K562 (cell line): ENCODE measurements at regions not wholly inside any gene's neighbourhood (a gene's known extent, or its start where the extent isn't known, plus 50 kb on each side); places are given as distances from the start of the nearest gene placed in this dataset.
A peak's percentile ranks its signal among the peaks of the same experiment; 100 is the strongest.

Experiments used
- ATAC-seq: fragments of 200-7000 bp; cut with Tn5 transposase; 3 replicates; pipeline ENCODE4 v1.9.1; 2020; ENCODE audit warnings: moderate library complexity
- BruUV-seq: library from RNA; stranded (reverse); fragments of 400-500 nt; replicated peaks from 2 replicates; lab custom pipeline; 2021; lab: Mats Ljungman, UMichigan
- CTCF ChIA-PET: fragments of 300-600 bp; formaldehyde crosslinking; extraction: SDS; loops from one replicate; lab custom pipeline; 2021; ENCODE audit warnings: low intra/inter-chr PET ratio; lab: Yijun Ruan, JAX
- POLR2A ChIA-PET: fragments of 300-600, 350-650 bp; sonication (Branson Sonifier 250); formaldehyde crosslinking; extraction: SDS; loops from one replicate; lab custom pipeline; 2021; ENCODE audit warnings: antibody characterized with exemption, inconsistent platforms; lab: Yijun Ruan, JAX
- DNase-seq, 4 experiments: peaks; one replicate each; pipeline versions ENCODE4 v3.0.0 to v3.0.0-alpha.2; 2011 to 2018; ENCODE audit warnings: low spot score in 3 of 4, mixed read lengths in 3 of 4; ENCODE audit errors: extremely low read depth in 1 of 4
- FAIRE-seq: peaks from 2 replicates; lab custom pipeline; 2011; peaks lifted over from hg19 to GRCh38; lab: Jason Lieb, UNC
- H2AFZ ChIP-seq: 2 replicates; pipeline ENCODE4 v1.6.0; 2011; ENCODE audit warnings: low read depth, low read length, control low read depth, inconsistent platforms
- H3K27ac ChIP-seq: fragments of 200-600 bp; 3 replicates; pipeline ENCODE4 v1.8.0; 2011; ENCODE audit warnings: low read depth, mild to moderate bottlenecking, control low read depth, inconsistent platforms, low read length, moderate library complexity, mixed read lengths; ENCODE audit errors: extremely low read depth
- H3K27me3 ChIP-seq, 2 experiments: fragments of 300-600 bp in 1 of 2; 2 replicates in 1 of 2; 3 replicates in 1 of 2; pipeline versions ENCODE4 v1.6.0 to v1.8.0; 2011; ENCODE audit warnings: inconsistent platforms in 2 of 2, low read length in 2 of 2, mild to moderate bottlenecking in 1 of 2, mixed read lengths in 1 of 2, moderate library complexity in 1 of 2; ENCODE audit not compliant: control insufficient read depth in 2 of 2, insufficient read depth in 2 of 2
- H3K36me3 ChIP-seq: fragments of 300-600 bp; 3 replicates; pipeline ENCODE4 v1.8.0; 2011; ENCODE audit warnings: mild to moderate bottlenecking, low read length, inconsistent platforms; ENCODE audit not compliant: control insufficient read depth, insufficient read depth
- H3K4me1 ChIP-seq, 2 experiments: fragments of 200-600 bp in 1 of 2; replicated peaks in 1 of 2; 2 replicates in 1 of 2; 3 replicates in 1 of 2; pipeline versions ENCODE4 v1.5.1 to v1.8.0; 2011; ENCODE audit warnings: inconsistent platforms in 2 of 2, low read length in 2 of 2, mild to moderate bottlenecking in 1 of 2, mixed read lengths in 1 of 2, moderate library complexity in 1 of 2; ENCODE audit not compliant: control insufficient read depth in 2 of 2, insufficient read depth in 2 of 2
- H3K4me2 ChIP-seq: 2 replicates; pipeline ENCODE4 v1.6.1; 2011; ENCODE audit warnings: low read length, control low read depth, inconsistent platforms, mixed read lengths; ENCODE audit not compliant: insufficient read depth
- H3K4me3 ChIP-seq: fragments of 200-600 bp; sonication (generic), shearing (Covaris generic); 2 replicates; pipeline ENCODE4 v1.5.1; 2016; ENCODE audit warnings: control low read depth, inconsistent platforms
- H3K79me2 ChIP-seq: fragments of 200-600 bp; 3 replicates; pipeline ENCODE4 v1.8.0; 2011; ENCODE audit warnings: low read length, inconsistent platforms; ENCODE audit not compliant: control insufficient read depth, insufficient read depth
- H3K9ac ChIP-seq, 2 experiments: 2 replicates each; pipeline versions ENCODE4 v1.6.0 to v1.6.1; 2011; ENCODE audit warnings: low read depth in 2 of 2, low read length in 2 of 2, control low read depth in 1 of 2, inconsistent platforms in 1 of 2, mild to moderate bottlenecking in 1 of 2, mixed read lengths in 1 of 2; ENCODE audit not compliant: insufficient read depth in 1 of 2
- H3K9me1 ChIP-seq: one replicate; pipeline ENCODE4 v1.6.0; 2011; ENCODE audit warnings: inconsistent platforms, mild to moderate bottlenecking, low read length, moderate library complexity; ENCODE audit not compliant: control insufficient read depth, insufficient read depth
- H3K9me3 ChIP-seq: replicated peaks from 2 replicates; pipeline ENCODE4 v1.5.1; 2011; ENCODE audit warnings: low read depth, low read length, inconsistent platforms; ENCODE audit not compliant: control insufficient read depth, insufficient read depth
- H4K20me1 ChIP-seq: replicated peaks from 2 replicates; pipeline ENCODE4 v1.6.1; 2011; ENCODE audit warnings: low read length, inconsistent platforms, mixed read lengths; ENCODE audit not compliant: control insufficient read depth, insufficient read depth
- ATF7 ChIP-seq: fragments of 450-650 bp; IDR thresholded peaks from 2 replicates; pipeline ENCODE4 v1.7.1; 2014; ENCODE audit warnings: mild to moderate bottlenecking, moderate library complexity
- HDAC8 ChIP-seq: fragments of 450-650 bp; IDR thresholded peaks from 2 replicates; pipeline ENCODE4 v1.6.1; 2016; ENCODE audit warnings: mild to moderate bottlenecking, missing genetic modification characterization, moderate library complexity, missing compliant biosample characterization
- KLF16 ChIP-seq: IDR thresholded peaks from 2 replicates; pipeline ENCODE4 v1.6.1; 2016; ENCODE audit warnings: antibody characterized with exemption
- MCM3 ChIP-seq: fragments of 450-650 bp; IDR thresholded peaks from 2 replicates; pipeline ENCODE4 v1.6.1; 2016
- PCBP1 ChIP-seq: fragments of 200-400 bp; formaldehyde crosslinking; IDR thresholded peaks from 2 replicates; pipeline ENCODE4 v1.6.1; 2018; ENCODE audit warnings: mild to moderate bottlenecking, low read depth, low read length; ENCODE audit not compliant: poor library complexity, severe bottlenecking
- SIX5 ChIP-seq, 2 experiments: IDR thresholded peaks; 2 replicates each; pipeline ENCODE4 v1.6.1; 2011; ENCODE audit warnings: low read length in 2 of 2, borderline replicate concordance in 1 of 2, low read depth in 1 of 2, mild to moderate bottlenecking in 1 of 2, moderate library complexity in 1 of 2; ENCODE audit not compliant: insufficient read depth in 1 of 2
- TBP ChIP-seq: optimal IDR thresholded peaks from 2 replicates; pipeline ENCODE3; 2011; ENCODE audit warnings: low read depth, low read length, improper control_type of control experiment
- ZNF311 ChIP-seq: fragments of 250-450 bp; sonication (Bioruptor Pico); IDR thresholded peaks from 2 replicates; pipeline ENCODE4 v1.4.0; 2020; ENCODE audit warnings: mild to moderate bottlenecking, moderate library complexity
- ZNF668 ChIP-seq: fragments of 250-450 bp; sonication (Bioruptor Pico); IDR thresholded peaks from 2 replicates; pipeline ENCODE4 v1.8.0; 2022; ENCODE audit warnings: mild to moderate bottlenecking, inconsistent platforms
- ZNF764 ChIP-seq: fragments of 250-450 bp; sonication (Bioruptor Pico); IDR thresholded peaks from 2 replicates; pipeline ENCODE4 v1.4.0; 2020; ENCODE audit warnings: low read depth, mild to moderate bottlenecking, moderate library complexity
- WGBS: fragments of 100-300 bp; shearing (Covaris generic); methylation state at CpG from one replicate; pipeline ENCODE4 v1.1.6; 2016; ENCODE audit warnings: low coverage, mixed read lengths; ENCODE audit not compliant: insufficient coverage; ENCODE audit errors: missing lambda C conversion rate; 5-methylcytosine and 5-hydroxymethylcytosine counted together
- in situ Hi-C: fragments of 300-500 bp; cut with MboI; formaldehyde crosslinking; loops from 4 replicates; pipeline ENCODE4 v1.15.0; 2018; ENCODE audit warnings: inconsistent platforms, mixed read lengths
- intact Hi-C: fragments of 100-400 bp; cut with micrococcal nuclease; formaldehyde crosslinking; loops from 2 replicates; pipeline ENCODE4 v1.14.2; 2022
- TF ChIP-seq, protein P1 (sequence below): fragments of 250-450 bp; sonication (Bioruptor Pico); IDR thresholded peaks from 2 replicates; pipeline ENCODE4 v1.4.0; 2020; ENCODE audit warnings: mild to moderate bottlenecking, moderate library complexity, borderline replicate concordance
- TF ChIP-seq, protein P2 (sequence below): fragments of 250-450 bp; sonication (Bioruptor Pico); IDR thresholded peaks from 2 replicates; pipeline ENCODE4 v1.4.0; 2020

DNA sequence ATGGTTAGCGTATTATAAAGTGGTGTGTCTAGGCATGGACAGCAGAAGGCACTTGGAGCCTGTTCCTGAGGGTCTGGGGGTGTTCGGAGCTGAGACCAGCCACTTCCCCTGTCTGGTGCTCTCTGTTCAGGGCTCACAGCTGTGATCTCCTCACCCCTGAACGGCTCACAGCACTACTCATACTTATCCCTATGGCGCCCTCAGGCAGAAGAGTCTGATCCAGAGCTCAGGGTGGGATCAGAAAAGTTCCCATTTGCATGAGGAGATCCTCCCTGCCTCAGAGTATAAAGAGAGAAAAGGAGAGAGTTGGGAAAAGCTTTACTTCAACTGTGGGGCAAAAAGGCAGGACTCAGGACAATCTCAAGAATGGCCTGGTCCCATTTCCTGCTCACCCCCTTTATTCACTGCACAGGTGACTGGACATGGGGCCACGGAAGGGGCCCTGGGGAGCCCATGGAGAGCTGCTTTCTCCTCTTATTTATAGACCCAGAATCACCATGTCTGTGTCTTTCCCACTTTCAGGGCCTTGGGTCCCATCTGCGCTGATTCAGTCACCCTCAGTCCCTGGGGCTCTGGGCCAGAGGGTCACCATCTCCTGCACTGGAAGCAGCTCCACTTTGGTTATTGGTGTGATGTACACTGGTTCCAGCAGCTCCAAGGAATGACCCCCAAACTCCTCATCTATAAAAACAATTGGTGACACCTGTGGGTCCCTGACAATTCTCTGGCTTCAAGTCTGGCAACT is 97.0 kb upstream of the TOP3B start:
- FAIRE-seq (no peak), ATAC-seq (peak; percentile 24), DNase-seq (no peak)
- H3K79me2 ChIP-seq = no peaks in the 10 kb centered on the region
- H3K4me1 ChIP-seq = peaks cover 0 to 5% of the 10 kb centered on the region in 2 experiments; a peak in 1 of 5 replicates
- intact Hi-C loops (loop anchor here (10.0 kb wide), 1 partner anchor 55 kb away; no protein-coding TSS in a partner anchor), in situ Hi-C loops (no loop called here)
- H3K4me3 ChIP-seq = no peak overlapping the region
- POLR2A ChIA-PET = interaction anchor here (0.6 to 10.4 kb wide), 11 partner anchors 8 to 346 kb away, joined by 3 to 121 read pairs (median 4); partner anchors contain the start of gene TOP3B
- no peak overlapping the region for H3K27ac ChIP-seq
- no TSS peak for BruUV-seq
- peaks cover 16% of the 10 kb centered on the region; the same call in 1 of the 2 replicates for H4K20me1 ChIP-seq
- no peak overlapping the region for H2AFZ ChIP-seq
- H3K27me3 ChIP-seq = peaks cover 41 to 51% of the 10 kb centered on the region in 2 experiments; a peak in 4 of 5 replicates
- CTCF ChIA-PET = interaction anchor here (0.7 kb wide), 1 partner anchor 17 kb away, joined by 3 read pairs; no protein-coding TSS in a partner anchor
- H3K4me2 ChIP-seq = no peak overlapping the region
- no peaks in the 10 kb centered on the region for H3K9me3 ChIP-seq
- no peaks in the 10 kb centered on the region for H3K36me3 ChIP-seq
- peaks cover 4% of the 10 kb centered on the region for H3K9me1 ChIP-seq
- 2% methylated on average over 6 of the region's 6 CpGs for WGBS
- H3K9ac ChIP-seq = no peak overlapping the region
- TF ChIP-seq ZNF764 (CRISPR knock-in tag) (0 out of 2 replicates have a peak, but pooled peaks have one; percentile 24), PCBP1 (no peak), TBP (no peak), MCM3 (peak; percentile 64; the same call in 1 of the 2 replicates), ZNF668 (CRISPR knock-in tag) (no peak), KLF16 (no peak), HDAC8 (tag) (no peak), SIX5 (IDR thresholded peaks at IDR 0.05; ENCODE audit: borderline replicate concordance in 1 of 2, insufficient read depth in 1 of 2, low read depth in 1 of 2, low read length in 2 of 2) (0 out of 4 replicates have a peak, but pooled peaks of 1 of the 2 experiments have one; percentile 10), ZNF311 (peak; percentile 35; the same call in 1 of the 2 replicates), ATF7 (no peak)
- TF ChIP-seq, protein P1, sequence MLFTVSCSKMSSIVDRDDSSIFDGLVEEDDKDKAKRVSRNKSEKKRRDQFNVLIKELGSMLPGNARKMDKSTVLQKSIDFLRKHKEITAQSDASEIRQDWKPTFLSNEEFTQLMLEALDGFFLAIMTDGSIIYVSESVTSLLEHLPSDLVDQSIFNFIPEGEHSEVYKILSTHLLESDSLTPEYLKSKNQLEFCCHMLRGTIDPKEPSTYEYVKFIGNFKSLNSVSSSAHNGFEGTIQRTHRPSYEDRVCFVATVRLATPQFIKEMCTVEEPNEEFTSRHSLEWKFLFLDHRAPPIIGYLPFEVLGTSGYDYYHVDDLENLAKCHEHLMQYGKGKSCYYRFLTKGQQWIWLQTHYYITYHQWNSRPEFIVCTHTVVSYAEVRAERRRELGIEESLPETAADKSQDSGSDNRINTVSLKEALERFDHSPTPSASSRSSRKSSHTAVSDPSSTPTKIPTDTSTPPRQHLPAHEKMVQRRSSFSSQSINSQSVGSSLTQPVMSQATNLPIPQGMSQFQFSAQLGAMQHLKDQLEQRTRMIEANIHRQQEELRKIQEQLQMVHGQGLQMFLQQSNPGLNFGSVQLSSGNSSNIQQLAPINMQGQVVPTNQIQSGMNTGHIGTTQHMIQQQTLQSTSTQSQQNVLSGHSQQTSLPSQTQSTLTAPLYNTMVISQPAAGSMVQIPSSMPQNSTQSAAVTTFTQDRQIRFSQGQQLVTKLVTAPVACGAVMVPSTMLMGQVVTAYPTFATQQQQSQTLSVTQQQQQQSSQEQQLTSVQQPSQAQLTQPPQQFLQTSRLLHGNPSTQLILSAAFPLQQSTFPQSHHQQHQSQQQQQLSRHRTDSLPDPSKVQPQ (CRISPR knock-in tag) = peak; percentile 47; the same call in 1 of the 2 replicates
- TF ChIP-seq, protein P2, sequence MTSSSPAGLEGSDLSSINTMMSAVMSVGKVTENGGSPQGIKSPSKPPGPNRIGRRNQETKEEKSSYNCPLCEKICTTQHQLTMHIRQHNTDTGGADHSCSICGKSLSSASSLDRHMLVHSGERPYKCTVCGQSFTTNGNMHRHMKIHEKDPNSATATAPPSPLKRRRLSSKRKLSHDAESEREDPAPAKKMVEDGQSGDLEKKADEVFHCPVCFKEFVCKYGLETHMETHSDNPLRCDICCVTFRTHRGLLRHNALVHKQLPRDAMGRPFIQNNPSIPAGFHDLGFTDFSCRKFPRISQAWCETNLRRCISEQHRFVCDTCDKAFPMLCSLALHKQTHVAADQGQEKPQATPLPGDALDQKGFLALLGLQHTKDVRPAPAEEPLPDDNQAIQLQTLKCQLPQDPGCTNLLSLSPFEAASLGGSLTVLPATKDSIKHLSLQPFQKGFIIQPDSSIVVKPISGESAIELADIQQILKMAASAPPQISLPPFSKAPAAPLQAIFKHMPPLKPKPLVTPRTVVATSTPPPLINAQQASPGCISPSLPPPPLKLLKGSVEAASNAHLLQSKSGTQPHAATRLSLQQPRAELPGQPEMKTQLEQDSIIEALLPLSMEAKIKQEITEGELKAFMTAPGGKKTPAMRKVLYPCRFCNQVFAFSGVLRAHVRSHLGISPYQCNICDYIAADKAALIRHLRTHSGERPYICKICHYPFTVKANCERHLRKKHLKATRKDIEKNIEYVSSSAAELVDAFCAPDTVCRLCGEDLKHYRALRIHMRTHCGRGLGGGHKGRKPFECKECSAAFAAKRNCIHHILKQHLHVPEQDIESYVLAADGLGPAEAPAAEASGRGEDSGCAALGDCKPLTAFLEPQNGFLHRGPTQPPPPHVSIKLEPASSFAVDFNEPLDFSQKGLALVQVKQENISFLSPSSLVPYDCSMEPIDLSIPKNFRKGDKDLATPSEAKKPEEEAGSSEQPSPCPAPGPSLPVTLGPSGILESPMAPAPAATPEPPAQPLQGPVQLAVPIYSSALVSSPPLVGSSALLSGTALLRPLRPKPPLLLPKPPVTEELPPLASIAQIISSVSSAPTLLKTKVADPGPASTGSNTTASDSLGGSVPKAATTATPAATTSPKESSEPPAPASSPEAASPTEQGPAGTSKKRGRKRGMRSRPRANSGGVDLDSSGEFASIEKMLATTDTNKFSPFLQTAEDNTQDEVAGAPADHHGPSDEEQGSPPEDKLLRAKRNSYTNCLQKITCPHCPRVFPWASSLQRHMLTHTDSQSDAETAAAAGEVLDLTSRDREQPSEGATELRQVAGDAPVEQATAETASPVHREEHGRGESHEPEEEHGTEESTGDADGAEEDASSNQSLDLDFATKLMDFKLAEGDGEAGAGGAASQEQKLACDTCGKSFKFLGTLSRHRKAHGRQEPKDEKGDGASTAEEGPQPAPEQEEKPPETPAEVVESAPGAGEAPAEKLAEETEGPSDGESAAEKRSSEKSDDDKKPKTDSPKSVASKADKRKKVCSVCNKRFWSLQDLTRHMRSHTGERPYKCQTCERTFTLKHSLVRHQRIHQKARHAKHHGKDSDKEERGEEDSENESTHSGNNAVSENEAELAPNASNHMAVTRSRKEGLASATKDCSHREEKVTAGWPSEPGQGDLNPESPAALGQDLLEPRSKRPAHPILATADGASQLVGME (CRISPR knock-in tag) = no peak
